ENCODE measurements at regions not wholly inside any gene's neighbourhood (a gene's known extent, or its start where the extent isn't known, plus 50 kb on each side); places are given as distances from the start of the nearest gene placed in this dataset.

- H3K4me3 ChIP-seq, result no peak overlapping the region
- intact Hi-C loops (cut with DNase I), result no loop called here
- DNase-seq, result no peak
- H3K9me3 ChIP-seq, result no peaks in the 10 kb centered on the region
- TF ChIP-seq POLR2A (IDR thresholded peaks at IDR 0.05) (no peak), CTCF (IDR thresholded peaks at IDR 0.05) (no peak)
- H3K27ac ChIP-seq, result no peak overlapping the region
- no peaks in the 10 kb centered on the region for H3K36me3 ChIP-seq
- ATAC-seq, result no peak
- H3K4me1 ChIP-seq, result peaks cover 0 to 10% (median 7%) of the 10 kb centered on the region in 12 donors
- H3K27me3 ChIP-seq, result no peaks in the 10 kb centered on the region
Observed at GRCh38 chr10:25678220-25678619, 255.8 kb upstream of the MYO3A start.

DNA sequence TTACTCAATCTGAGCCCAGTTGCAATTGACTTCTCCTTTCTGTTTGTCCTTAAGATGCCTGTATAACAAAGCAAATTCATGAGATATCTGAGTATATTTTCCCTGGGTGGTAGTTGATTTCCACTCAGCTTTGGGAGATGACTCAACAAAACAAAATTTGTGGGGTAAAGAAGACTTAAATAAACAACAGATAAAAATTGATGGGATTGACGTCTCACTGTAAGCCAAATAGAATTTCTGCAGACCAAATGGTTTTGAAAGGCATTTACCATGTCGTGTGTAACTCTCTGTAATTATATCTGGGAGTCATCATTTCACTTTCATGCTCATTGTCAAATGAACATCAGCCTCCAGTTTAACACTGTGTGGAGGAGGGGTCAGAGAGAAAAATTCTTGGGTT, 255.4 kb upstream of the MYO3A start:
- Histone ChIP-seq H3K27ac (no peak overlapping the region), H3K36me3 (no peaks in the 10 kb centered on the region), H3K4me3 (no peak overlapping the region), H3K9me3 (no peaks in the 10 kb centered on the region), H3K27me3 (no peaks in the 10 kb centered on the region), H3K4me1 (peaks cover 0 to 10% (median 7%) of the 10 kb centered on the region in 12 donors)
- no peak for TF ChIP-seq POLR2A (IDR thresholded peaks at IDR 0.05)
- TF ChIP-seq CTCF (IDR thresholded peaks at IDR 0.05), result no peak
- intact Hi-C loops (cut with DNase I), result no loop called here
- ATAC-seq (no peak), DNase-seq (no peak)
- 47 to 68% (median 55%) methylated on average over 2 of the region's 2 CpGs for WGBS, 4 donors

- Histone ChIP-seq H3K4me1 (peaks cover 0 to 10% (median 7%) of the 10 kb centered on the region in 12 donors), H3K9me3 (no peaks in the 10 kb centered on the region), H3K36me3 (no peaks in the 10 kb centered on the region), H3K27me3 (no peaks in the 10 kb centered on the region), H3K4me3 (peak overlapping the region in 10 of 12 donors; percentile 11 to 56 (median 38)), H3K27ac (peak overlapping the region in 9 of 12 donors; percentile 22 to 82 (median 71))
- ATAC-seq (peak; percentile 79 to 93 (median 88)), DNase-seq (peak in 4 of 5 donors; percentile 25 to 49 (median 38))
- TF ChIP-seq POLR2A (IDR thresholded peaks at IDR 0.05) (no peak), CTCF (IDR thresholded peaks at IDR 0.05) (peak in 11 of 12 donors; percentile 17 to 57 (median 42))
- intact Hi-C loops (cut with DNase I), result loop anchor here in 9 of 10 donors (2.0 to 10.0 kb wide), 3 partner anchors 568 to 570 kb away; no protein-coding TSS in a partner anchor
- WGBS, 4 donors, result 5 to 15% (median 13%) methylated on average over 9 of the region's 9 CpGs
Observed at GRCh38 chr10:25682203-25682851, 251.7 kb upstream of the MYO3A start.

DNA sequence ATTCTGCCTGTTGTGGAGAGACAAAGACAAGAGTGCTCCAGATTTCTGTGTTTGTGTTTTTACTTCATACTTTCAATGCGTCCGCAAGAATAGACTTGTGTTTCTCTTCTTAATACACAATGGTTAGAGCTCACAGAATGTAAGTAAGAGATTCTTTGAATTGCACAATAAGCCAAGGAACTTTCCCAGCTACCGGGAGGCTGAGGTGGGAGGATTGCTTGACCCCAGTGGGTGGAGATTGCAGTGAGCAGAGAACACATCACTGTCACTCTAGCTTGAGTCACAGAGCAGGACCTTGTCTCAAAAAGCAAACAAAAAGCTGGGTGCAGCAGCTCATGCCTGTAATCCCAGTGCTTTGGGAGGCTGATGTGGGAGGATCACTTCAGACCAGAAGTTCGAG, 250.7 kb upstream of the MYO3A start:
- TF ChIP-seq CTCF (IDR thresholded peaks at IDR 0.05) (no peak), POLR2A (IDR thresholded peaks at IDR 0.05) (no peak)
- no peak overlapping the region for H3K4me3 ChIP-seq
- H3K27me3 ChIP-seq, result no peaks in the 10 kb centered on the region
- no peak for DNase-seq
- intact Hi-C loops (cut with DNase I), result loop anchor here in 9 of 10 donors (2.0 to 10.0 kb wide), 3 partner anchors 569 to 571 kb away; no protein-coding TSS in a partner anchor
- H3K36me3 ChIP-seq, result no peaks in the 10 kb centered on the region
- peaks cover 0 to 10% (median 7%) of the 10 kb centered on the region in 12 donors for H3K4me1 ChIP-seq
- no peaks in the 10 kb centered on the region for H3K9me3 ChIP-seq
- ATAC-seq, result no peak
- 74 to 86% (median 83%) methylated on average over 4 of the region's 4 CpGs for WGBS, 4 donors
- no peak overlapping the region for H3K27ac ChIP-seq
